HG03175 (cell line): ENCODE measurements at regions not wholly inside any gene's neighbourhood (a gene's known extent, or its start where the extent isn't known, plus 50 kb on each side); places are given as distances from the start of the nearest gene placed in this dataset.

ENCODE experiments used
- ATAC-seq: cut with Tn5 transposase; IDR thresholded peaks from one replicate; pipeline ENCODE4 v1.9.1; 2021; ENCODE audit warnings: mild to moderate bottlenecking, moderate library complexity; ENCODE audit not compliant: unreplicated experiment

DNA sequence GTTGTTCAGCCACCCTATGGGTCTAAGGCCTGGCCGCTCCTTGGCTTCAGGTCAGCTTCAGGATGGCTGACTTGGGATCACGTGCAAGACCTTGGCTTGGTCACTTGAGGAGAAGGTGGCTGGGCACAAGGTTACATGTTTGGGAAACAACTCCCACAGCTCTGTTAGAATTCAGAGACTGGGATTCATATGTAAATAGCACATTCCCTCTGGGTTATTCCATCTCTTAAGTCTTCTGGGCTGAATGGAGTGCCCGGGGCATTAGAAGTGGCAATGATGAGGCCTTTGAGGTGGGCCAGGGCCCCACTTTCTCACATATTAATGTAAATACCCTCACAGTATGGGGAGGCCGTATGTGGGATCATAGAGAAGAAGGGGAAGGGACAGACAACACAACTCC is 150.9 kb downstream of the EFNB2 start:
- ATAC-seq: no peak

- no peak for ATAC-seq
Measured at GRCh38 chr13:106383791-106384190, 151.7 kb downstream of the EFNB2 start.

GRCh38 chr13:106382534-106382933 is 152.9 kb downstream of the EFNB2 start:
- no peak for ATAC-seq

DNA sequence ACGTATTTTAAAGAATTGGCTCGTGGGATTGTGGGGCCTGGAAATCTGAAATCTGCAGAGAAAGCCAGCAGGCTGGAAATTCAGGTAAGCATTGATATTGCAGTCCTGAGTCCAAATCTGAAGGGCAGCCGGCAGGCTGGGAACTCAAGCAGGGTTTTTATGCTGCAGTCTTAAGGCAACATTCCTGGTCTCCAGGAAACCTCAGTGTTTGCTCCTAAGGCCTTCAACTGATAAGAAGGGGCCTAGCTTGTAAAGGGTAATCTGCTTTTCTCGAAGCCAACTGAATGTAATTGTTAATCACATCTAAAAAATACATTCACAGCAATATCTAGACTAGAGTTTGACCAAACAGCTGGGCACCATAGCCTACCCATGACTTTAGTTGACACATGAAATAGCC is 154.4 kb downstream of the EFNB2 start:
- no peak for ATAC-seq

DNA sequence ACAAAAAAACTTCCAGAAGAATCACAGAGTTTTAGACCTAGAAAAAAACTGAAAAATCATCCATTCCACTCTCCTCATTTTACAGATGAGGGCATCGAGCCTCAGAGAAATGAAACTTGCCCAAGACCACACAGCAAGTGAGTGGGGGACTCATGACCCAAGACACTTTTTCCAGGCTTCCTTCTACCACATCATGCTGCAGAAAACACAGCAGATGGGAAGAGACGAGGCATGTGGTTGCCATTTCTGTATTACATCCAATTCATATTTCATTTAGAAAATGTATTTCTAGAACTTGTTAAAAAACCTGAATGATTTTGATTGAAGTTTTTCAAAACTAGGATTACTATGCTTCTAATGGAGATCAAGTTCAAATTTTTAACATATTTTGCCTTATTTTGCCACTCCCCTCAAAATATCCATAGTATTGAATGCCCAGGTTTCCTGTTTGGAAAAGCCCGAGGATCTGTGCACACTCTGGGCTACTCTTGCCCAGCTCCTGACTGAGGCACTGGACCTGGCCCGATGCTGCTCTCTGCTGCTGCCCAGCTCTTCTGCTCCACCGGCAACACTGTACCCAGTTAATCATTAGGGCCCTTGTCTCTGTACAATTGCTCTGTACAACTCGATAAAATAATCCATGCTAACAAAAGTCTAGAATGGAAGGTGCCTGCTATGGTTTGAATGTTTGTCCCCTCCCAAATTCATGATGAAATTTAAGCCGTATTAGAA is 157.4 kb downstream of the EFNB2 start:
- no peak for ATAC-seq

DNA sequence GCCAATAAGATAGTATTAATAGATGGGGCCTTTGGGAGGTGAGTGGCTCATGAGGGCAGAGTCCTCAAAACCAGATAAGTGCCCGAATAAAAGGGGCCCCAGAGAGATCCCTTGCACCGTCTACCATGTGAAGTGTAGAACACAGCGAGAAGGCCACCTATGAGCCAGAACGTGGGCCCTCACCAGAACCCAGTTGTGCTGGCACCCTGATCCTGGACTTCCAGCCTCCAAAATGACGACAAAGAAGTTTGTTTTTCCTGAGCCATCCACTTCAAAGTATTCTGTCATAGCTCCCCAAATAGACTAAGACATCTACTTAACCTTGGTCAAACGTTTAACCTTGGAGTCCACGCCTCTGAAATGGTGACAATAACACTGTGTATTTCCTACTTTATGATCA is 158.1 kb downstream of the EFNB2 start:
- no peak for ATAC-seq

DNA sequence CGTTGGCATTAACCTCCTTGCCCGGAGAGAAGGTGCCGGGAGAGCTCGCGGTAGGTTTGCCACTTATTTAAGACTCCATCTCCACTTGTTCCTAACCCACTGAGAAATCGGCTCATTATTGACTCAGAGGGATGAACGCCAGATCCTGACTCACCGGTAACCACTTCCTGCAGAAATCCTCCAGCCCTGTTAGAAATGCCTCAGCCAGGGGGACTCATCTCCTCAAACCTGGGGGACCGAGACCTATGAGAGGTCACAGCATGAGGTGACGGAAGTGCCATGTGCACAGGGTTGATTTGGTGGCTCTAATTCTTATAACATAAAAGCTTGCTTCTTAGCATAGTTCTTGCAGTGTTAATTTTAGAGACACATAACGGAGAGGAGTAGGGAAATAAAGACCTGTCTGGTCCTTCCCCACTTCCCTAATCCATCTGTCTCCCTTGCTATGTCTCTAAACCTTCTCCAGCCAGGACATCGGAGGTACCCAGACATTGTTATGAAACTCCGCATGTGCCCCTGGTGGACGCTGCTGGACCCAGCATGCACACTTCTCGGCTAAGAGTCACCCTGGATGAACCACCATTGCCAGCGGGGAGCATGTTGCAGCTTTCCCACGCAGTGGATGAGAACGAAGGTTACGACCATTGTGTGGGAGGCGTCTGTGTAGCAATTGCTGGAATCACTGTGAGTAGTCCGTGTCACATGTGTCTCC is 158.9 kb downstream of the EFNB2 start:
- ATAC-seq: no peak

DNA sequence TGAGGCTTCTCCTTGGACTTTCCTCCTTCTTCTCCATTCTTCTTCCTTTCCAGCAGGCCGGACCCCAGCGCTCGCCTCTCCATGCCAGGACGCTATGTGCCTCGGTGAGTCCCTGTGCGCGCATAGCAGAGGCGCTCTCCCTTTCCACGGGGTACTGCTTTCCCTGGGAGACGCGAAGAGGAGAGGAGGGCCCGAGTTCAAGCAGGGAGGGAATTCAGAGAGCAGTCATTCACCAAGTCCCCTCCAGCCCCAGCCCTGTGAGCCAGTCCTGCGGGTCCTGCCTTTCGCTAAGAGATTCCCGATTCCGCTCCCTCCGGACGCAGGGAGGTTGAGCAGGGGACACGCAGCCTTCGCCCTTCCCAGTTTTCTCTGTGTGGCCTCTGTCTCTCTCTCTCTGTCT is 160.4 kb downstream of the EFNB2 start:
- ATAC-seq: no peak

GRCh38 chr13:106374631-106375030 is 160.8 kb downstream of the EFNB2 start:
- ATAC-seq: no peak

DNA sequence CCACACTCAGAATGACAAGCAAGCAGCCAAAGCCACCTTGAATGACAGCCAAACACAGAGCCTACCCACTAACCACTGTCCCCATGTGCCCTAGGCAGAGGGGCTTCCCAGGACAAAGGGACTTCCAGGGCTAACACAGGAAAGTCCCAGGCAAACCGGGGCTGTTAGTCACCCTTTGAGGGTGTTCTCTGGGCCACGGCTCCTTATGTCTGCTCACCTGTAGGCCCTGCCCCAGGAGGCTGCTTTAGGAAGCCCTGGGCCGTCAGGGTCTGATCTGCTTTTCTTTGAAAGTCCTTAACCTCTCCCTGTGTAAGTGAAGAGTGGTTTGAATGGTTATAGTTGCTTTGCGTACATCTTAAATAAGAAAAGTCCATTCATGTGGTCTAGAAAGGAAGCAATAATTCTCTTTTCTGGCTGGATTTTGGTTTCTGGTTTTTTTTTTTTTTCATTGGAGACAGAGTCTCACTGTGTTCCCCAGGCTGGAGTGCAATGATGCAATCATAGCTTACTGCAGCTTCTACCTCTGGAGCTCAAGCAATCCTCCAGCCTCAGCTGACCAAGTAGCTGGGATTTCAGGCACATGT is 161.4 kb downstream of the EFNB2 start:
- ATAC-seq: peak; percentile 49

DNA sequence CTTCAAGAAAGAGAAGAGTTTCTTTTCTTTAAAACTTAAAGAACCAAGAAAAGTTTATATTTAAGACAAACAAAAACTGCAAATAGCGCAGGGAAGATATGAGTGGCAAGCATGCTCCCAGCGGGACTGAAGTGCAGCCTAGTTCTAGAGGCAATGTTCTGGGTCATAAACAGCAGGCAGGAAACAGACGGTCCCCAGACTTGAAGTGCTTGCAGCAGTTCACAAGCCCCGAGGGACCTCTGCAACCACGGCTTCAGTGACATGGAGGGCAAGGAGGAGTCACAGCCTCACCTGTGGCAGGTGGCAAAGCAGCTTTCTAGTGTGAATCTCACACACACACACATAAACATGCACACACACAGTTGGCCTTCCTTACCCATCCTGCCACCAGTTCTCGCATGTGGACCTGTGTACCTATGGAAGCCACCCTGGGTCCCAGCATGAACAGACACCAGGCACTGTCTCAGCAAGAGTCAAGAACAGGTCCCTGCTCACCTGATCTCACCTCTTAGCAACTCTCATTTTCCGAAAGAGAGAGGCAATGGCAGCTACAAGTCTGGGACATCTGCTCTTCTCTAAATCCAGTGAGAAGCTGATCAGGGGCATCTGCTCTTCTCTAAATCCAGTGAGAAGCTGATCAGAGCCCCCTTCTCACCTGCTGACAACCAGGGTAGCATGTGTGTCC is 162.0 kb downstream of the EFNB2 start:
- peak; percentile 65 for ATAC-seq

DNA sequence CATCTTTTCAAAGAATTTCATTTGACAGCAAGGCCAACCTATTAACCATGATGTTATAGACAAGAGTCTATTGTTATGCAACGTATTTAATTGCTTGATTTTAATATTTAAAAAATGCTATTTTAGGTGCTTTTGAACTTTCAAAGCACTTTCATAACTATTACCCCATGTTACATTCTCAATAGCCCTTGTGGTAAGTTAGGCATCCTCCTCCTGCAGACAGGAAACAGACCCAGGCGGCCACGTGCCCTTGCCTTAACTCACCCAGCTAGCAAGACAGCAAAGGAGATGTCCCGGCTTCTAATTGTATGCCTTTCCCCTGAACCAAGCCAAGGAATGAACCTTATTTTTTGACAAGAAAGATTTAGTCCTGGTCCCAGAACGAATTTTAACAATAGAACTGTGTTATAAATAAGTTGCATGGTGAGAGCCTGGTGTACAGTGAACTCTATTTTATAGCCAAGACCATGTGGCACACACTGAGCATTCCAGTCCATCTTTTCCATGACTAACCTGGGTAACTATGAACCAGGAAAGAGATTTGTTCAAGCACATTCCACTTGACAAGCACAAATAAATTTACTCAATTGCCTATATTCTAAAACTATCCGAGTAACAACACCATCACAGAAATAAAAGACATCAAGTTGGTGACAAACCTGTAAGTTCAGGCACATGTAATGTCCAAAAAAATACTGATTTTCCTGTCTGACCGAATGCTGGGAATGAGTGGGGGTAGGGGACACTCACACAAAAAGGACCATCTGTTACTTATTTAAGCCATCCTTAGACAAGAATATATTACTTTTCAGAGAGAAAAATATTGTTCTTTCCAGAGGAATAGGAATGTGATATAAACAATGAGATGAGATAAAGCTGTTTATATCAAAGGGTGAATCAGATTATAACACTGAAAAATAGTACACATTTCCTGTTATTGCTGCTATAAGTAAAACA is 163.0 kb downstream of the EFNB2 start:
- peak; percentile 44 for ATAC-seq

DNA sequence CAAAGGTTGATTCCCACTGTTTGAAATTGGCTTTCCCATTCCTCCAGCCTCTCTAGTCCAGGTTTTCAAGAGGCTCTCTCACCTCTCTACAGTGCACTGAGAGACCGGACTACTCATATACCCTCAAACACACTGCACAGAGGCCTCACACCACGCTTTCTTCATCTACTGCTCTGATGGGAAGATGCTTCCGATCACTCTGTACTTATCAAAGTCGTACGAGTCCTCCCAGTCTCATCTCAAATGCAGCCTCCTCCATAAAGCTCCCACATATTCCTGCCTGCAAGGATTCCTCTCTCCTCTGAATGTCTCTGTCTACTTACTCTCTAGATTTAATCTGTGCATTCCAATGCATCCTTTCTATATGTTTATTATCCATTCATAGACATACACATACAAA is 164.4 kb downstream of the EFNB2 start:
- ATAC-seq: no peak

DNA sequence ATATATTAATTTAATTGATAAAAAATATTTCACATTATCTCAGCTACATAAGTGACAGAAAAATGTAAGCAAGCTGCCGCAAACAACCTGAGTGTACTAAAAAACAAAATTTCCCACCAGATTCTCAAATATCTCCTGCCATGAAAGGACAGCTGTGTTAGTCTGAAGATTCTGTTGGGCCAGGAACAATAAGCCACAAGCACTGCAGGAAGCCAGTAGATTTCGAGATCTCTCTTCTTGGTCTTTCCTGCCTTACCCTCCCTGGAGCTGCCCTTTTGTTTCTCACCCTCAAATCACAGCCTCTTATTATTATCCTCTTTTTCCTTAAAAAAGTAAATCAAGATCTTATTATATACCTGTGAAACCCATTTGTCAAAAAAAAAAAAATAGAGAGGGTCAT is 165.6 kb downstream of the EFNB2 start:
- no peak for ATAC-seq

- no peak for ATAC-seq
Measured at GRCh38 chr13:106369091-106369490, 166.4 kb downstream of the EFNB2 start.

- ATAC-seq: no peak
Measured at GRCh38 chr13:106367361-106367971, 168.0 kb downstream of the EFNB2 start.

DNA sequence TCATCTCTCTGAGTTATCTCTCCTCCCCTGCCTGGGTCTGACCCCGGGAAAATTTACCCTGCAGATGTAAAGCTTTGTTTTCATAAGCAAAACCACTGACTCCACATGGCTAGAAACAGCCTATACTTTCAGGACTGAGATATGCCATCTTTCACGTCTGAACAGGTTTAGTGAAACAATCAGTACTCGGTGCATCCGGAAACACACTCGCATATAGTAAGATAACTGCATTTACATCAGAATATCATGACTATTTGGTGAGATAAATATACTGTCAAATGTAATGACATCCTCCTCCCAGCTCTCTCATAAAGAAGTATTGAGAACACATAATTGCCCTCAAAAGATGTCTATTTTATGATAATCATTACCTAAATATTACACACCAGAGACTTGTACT is 172.8 kb downstream of the EFNB2 start:
- ATAC-seq: no peak

DNA sequence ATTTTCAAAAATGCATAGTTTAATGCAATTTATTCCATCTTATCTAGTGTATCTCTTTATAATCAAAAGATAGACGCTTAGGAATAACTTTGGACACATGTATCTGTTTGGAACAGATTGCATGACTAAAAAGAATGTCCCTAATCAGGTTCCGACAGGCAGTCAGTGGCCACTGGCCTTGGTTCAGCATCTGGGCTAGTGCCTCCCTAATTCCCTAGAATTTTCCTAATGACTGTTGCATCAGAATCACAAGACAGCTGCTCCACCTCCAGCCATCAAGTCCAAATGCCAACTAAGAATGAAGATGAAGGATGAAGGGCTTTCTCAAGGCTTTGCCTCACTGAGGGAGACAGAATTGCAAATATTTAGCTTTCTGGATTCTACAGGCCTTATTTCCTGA is 173.8 kb downstream of the EFNB2 start:
- no peak for ATAC-seq

GRCh38 chr13:106357198-106357597 is 178.3 kb downstream of the EFNB2 start:
- ATAC-seq: no peak

- ATAC-seq: no peak
Measured at GRCh38 chr13:106355866-106356265, 179.6 kb downstream of the EFNB2 start.
